ENCODE measurements at regions not wholly inside any gene's neighbourhood (a gene's known extent, or its start where the extent isn't known, plus 50 kb on each side); places are given as distances from the start of the nearest gene placed in this dataset.

GRCh38 chr12:53860426-53861345, 77.9 kb upstream of the HOXC13 start:
- intact Hi-C loops (cut with DNase I; ENCODE audit: low total_unique reads): no loop called here
- no peak for DNase-seq (ENCODE audit: low spot score in 2 of 2)
- Histone ChIP-seq H3K27ac (no peak overlapping the region), H3K9me3 (no peaks in the 10 kb centered on the region), H3K4me3 (no peak overlapping the region), H3K27me3 (no peaks in the 10 kb centered on the region), H3K36me3 (no peaks in the 10 kb centered on the region), H3K4me1 (no peaks in the 10 kb centered on the region)
- TF ChIP-seq POLR2AphosphoS5 (IDR thresholded peaks at IDR 0.05): no peak
- TF ChIP-seq CTCF (IDR thresholded peaks at IDR 0.05): no peak
- TF ChIP-seq POLR2A (IDR thresholded peaks at IDR 0.05): no peak

GRCh38 chr12:53862206-53862605, 76.4 kb upstream of the HOXC13 start:
- Histone ChIP-seq H3K4me1 (no peaks in the 10 kb centered on the region), H3K36me3 (no peaks in the 10 kb centered on the region), H3K4me3 (no peak overlapping the region), H3K9me3 (no peaks in the 10 kb centered on the region), H3K27me3 (no peaks in the 10 kb centered on the region), H3K27ac (no peak overlapping the region)
- intact Hi-C loops (cut with DNase I; ENCODE audit: low total_unique reads): no loop called here
- no peak for TF ChIP-seq POLR2A (IDR thresholded peaks at IDR 0.05)
- TF ChIP-seq CTCF (IDR thresholded peaks at IDR 0.05): no peak
- TF ChIP-seq POLR2AphosphoS5 (IDR thresholded peaks at IDR 0.05): no peak
- DNase-seq (ENCODE audit: low spot score in 2 of 2): no peak

GRCh38 chr12:53862831-53863230, 75.8 kb upstream of the HOXC13 start:
- Histone ChIP-seq H3K9me3 (no peaks in the 10 kb centered on the region), H3K4me3 (no peak overlapping the region), H3K27ac (no peak overlapping the region), H3K27me3 (no peaks in the 10 kb centered on the region), H3K36me3 (no peaks in the 10 kb centered on the region), H3K4me1 (peaks cover 0 to 5% of the 10 kb centered on the region in 2 donors)
- no peak for DNase-seq (ENCODE audit: low spot score in 2 of 2)
- intact Hi-C loops (cut with DNase I; ENCODE audit: low total_unique reads): no loop called here
- TF ChIP-seq POLR2A (IDR thresholded peaks at IDR 0.05) (no peak), POLR2AphosphoS5 (IDR thresholded peaks at IDR 0.05) (no peak), CTCF (IDR thresholded peaks at IDR 0.05) (no peak)

GRCh38 chr12:53866727-53867126, 71.9 kb upstream of the HOXC13 start:
- DNase-seq (ENCODE audit: low spot score in 2 of 2): no peak
- Histone ChIP-seq H3K4me1 (peaks cover 0 to 12% of the 10 kb centered on the region in 2 donors), H3K4me3 (no peak overlapping the region), H3K27ac (no peak overlapping the region), H3K36me3 (no peaks in the 10 kb centered on the region), H3K9me3 (no peaks in the 10 kb centered on the region), H3K27me3 (no peaks in the 10 kb centered on the region)
- no peak for TF ChIP-seq POLR2AphosphoS5 (IDR thresholded peaks at IDR 0.05)
- TF ChIP-seq CTCF (IDR thresholded peaks at IDR 0.05): no peak
- no peak for TF ChIP-seq POLR2A (IDR thresholded peaks at IDR 0.05)
- intact Hi-C loops (cut with DNase I; ENCODE audit: low total_unique reads): no loop called here

- Histone ChIP-seq H3K9me3 (no peaks in the 10 kb centered on the region), H3K4me1 (peaks cover 0 to 12% of the 10 kb centered on the region in 2 donors), H3K4me3 (no peak overlapping the region), H3K27me3 (no peaks in the 10 kb centered on the region), H3K36me3 (no peaks in the 10 kb centered on the region), H3K27ac (peak overlapping the region; percentile 25 to 80)
- peak in 1 of 2 donors; percentile 37 for DNase-seq (ENCODE audit: low spot score in 2 of 2)
- intact Hi-C loops (cut with DNase I; ENCODE audit: low total_unique reads): no loop called here
- TF ChIP-seq CTCF (IDR thresholded peaks at IDR 0.05): no peak
- TF ChIP-seq POLR2AphosphoS5 (IDR thresholded peaks at IDR 0.05): peak in 1 of 3 donors; percentile 13
Measured at GRCh38 chr12:53867216-53868012, 71.2 kb upstream of the HOXC13 start.

All from breast epithelium (tissue), 4 donors.